ENCODE measurements at regions not wholly inside any gene's neighbourhood (a gene's known extent, or its start where the extent isn't known, plus 50 kb on each side); places are given as distances from the start of the nearest gene placed in this dataset.

DNA sequence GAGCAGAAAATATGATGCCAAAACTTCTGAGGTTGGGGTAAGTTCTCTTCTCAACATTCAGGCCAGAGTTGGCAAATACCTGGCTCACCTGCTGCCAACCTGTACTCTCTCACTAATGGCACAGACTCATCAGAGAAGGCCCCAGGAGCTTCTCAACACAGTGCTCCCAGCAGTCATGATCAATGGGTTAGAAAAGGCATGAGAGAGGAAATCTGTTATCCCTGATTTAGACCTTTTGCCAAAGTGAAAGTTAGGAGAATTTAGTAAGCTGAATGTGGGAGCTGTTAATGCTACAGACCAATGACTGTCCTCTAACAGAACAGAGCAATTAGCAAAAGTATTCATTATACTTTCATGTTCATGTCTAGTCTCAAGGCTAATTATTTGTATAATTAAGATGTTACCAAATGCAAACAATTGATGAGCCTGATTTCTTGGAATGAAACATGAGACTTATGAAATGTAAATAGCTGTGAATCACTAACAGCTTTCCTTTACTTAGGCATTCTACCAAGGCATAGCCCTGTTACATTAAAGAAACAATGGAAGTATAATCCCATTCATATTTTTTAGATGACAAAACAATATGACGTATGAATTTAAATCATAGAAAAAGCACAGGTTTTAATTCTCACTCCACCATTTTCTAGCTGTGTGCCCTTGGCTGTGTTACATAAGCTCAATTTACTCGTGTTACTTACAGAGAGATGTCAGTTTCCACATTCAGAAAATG, 68.7 kb upstream of the MARCHF10 start:
- in situ Hi-C loops (cut with HindIII; ENCODE audit: low sequenced_read_pairs): no loop called here
- DNase-seq (ENCODE audit: low read depth): peak; percentile 20
- no peak overlapping the region for H3K4me3 ChIP-seq (ENCODE audit: low read depth, low read length)
- TF ChIP-seq CTCF (IDR thresholded peaks at IDR 0.05; ENCODE audit: low read depth, low read length, missing control alignments): no peak

GRCh38 chr17:62876063-62876462, 67.9 kb upstream of the MARCHF10 start:
- in situ Hi-C loops (cut with HindIII; ENCODE audit: low sequenced_read_pairs): no loop called here
- no peak for DNase-seq (ENCODE audit: low read depth)
- H3K4me3 ChIP-seq (ENCODE audit: low read depth, low read length): no peak overlapping the region
- TF ChIP-seq CTCF (IDR thresholded peaks at IDR 0.05; ENCODE audit: low read depth, low read length, missing control alignments): no peak

GRCh38 chr17:62875296-62875695, 67.2 kb upstream of the MARCHF10 start:
- no peak for DNase-seq (ENCODE audit: low read depth)
- in situ Hi-C loops (cut with HindIII; ENCODE audit: low sequenced_read_pairs): no loop called here

DNA sequence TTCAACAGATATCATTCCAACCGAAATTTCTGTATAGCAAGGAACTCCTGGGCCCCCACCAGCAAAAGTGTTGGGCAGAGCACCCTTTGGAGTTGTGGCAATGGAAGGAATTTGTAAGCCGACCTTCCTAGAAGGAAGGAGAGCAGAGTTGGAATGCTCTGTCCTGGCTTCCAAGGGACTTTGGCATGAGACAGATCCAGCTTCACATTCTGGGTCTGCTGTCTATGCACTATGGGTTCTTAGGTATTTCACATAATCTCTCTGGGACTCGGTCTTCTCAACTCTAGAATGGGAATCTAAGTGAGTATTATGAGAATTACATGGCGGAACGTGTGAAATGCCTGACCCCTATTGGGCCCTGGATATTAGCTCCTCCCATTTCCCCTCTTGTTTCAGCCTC, 63.2 kb upstream of the MARCHF10 start:
- in situ Hi-C loops (cut with HindIII; ENCODE audit: low sequenced_read_pairs): no loop called here
- TF ChIP-seq CTCF (IDR thresholded peaks at IDR 0.05; ENCODE audit: low read depth, low read length, missing control alignments): no peak
- no peak overlapping the region for H3K4me3 ChIP-seq (ENCODE audit: low read depth, low read length)
- DNase-seq (ENCODE audit: low read depth): no peak

More at GRCh38 chr17:62875296-62875695, 67.2 kb upstream of the MARCHF10 start:
- no peak for TF ChIP-seq CTCF (IDR thresholded peaks at IDR 0.05; ENCODE audit: low read depth, low read length, missing control alignments)
- no peak overlapping the region for H3K4me3 ChIP-seq (ENCODE audit: low read depth, low read length)

- TF ChIP-seq CTCF (IDR thresholded peaks at IDR 0.05; ENCODE audit: low read depth, low read length, missing control alignments): no peak
- DNase-seq (ENCODE audit: low read depth): no peak
- in situ Hi-C loops (cut with HindIII; ENCODE audit: low sequenced_read_pairs): no loop called here
- H3K4me3 ChIP-seq (ENCODE audit: low read depth, low read length): no peak overlapping the region
Measured at GRCh38 chr17:62870552-62870971, 62.4 kb upstream of the MARCHF10 start.

DNA sequence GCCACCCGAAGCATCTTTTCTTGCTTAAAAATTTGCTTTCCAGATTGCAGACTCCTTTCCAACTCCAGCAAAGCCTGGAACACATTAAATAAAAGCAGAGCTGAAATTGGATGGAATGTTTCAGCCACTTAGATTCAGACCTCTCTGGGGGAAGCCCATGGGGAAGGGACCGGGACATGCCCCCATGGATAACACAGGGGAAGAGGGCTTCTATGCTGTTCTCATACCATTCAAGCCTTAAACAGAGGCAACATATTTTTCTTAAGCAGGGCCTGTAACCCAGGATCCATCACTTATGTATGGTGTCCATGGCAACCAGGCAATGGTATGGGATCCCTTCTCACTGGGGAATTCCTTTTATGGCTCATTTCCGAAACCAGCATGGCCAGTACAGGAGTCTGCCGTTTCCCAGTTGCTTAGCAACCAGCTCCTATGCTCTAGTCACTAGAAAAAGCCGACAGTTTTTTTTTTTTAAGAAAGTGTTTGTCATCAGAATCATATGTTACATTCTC, 62.0 kb upstream of the MARCHF10 start:
- in situ Hi-C loops (cut with HindIII; ENCODE audit: low sequenced_read_pairs): no loop called here
- no peak overlapping the region for H3K4me3 ChIP-seq (ENCODE audit: low read depth, low read length)
- TF ChIP-seq CTCF (IDR thresholded peaks at IDR 0.05; ENCODE audit: low read depth, low read length, missing control alignments): no peak
- peak; percentile 28 for DNase-seq (ENCODE audit: low read depth)
